Fibroblast of skin of right quadriceps (primary cell): ENCODE measurements at regions not wholly inside any gene's neighbourhood (a gene's known extent, or its start where the extent isn't known, plus 50 kb on each side); places are given as distances from the start of the nearest gene placed in this dataset.

Experiments
- DNase-seq: peaks from one replicate; pipeline ENCODE4 v3.0.0-alpha.2; 2013

DNA sequence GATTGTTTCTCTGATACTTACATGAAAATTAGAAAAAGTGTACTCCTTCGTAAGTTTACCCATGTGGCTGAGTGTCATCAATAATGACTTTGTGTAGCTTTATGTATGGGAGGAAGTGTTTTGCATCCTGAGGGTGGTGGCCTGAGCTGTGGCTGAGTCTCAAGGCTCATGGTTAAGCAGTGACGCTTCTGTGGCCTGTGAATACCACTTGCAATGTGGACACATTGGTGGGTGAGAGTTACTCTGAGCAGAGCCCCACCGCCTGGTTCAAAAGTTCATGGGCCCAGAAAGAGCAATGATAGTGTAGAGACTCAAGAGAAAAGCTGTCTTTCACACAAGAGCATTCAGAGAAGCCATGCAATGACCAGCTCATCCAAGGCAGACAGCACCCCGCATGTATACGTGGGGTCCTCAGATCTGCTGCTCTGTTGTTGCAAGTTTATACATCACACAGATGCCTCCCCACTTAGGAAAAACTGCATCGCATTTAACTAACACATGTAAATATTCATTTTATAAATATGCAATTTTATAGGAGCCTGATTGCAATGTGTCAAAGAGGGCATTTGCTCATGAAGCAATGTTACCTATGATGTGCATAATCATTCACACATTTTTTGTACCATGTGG is 55.1 kb upstream of the FRMD6 start:
- DNase-seq = no peak

DNA sequence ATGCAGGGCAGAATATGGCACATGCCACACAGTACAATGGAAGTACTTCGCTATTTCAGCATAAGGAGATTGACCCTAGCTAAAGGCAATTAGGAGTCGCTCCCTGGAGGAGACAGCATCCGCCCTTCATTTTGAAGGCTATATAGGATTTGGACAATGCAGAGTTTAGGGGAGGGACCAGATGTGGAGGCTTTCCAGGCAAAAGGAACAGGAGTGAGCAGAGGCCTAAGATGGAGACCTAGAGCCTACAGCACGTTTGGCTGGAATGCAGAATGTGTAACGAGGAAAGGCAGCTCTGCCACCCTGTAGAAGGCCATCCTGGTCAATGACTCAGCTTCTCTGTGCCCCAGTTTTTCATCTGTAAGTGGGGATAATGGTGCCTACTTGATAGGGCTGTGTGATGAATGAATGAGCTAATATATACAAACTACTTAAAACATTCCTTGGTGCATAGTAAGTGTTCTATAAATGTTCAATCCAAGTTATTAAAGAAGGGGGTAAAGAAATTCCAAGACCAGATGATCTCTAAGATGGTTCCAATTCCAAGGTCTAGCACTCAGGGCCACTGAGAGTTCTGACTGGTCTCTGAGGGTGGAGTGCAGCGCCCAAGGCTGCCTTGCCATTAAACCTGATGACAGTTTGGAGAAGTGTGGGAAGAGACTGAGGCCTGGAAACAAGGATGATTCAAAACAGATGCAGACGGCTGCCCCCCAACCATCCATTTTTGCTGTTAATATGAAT is 54.3 kb upstream of the FRMD6 start:
- peak; percentile 99 for DNase-seq

DNA sequence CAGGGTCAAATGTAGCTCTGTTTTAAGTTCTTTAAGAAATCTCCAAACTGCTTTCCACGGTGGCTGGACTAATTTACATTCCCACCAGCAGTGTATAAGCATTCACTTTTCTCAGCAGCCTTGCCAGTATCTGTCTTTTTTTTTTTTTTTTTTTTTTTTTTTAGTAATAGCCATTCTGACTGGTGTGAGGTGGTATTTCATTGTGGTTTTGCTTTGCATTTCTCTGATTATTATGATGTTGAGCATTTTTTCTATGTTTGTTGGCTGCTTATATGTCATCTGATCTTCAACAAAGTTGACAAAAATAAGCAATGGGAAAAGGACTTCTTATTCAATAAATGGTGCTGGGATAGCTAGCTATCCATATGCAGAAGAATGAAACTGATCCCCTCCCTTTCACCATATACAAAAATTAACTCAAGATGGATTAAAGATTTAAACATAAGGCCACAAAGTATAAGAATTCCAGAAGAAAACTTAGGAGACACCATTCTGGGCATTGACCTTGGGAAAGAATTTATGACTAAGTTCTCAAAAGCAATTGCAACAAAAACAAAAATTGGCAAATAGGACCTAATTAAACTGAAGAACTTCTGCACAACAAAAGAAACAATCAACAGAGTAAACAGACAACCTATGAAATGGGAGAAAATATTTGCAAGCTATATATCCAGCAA is 52.6 kb upstream of the FRMD6 start:
- DNase-seq = peak; percentile 92

DNA sequence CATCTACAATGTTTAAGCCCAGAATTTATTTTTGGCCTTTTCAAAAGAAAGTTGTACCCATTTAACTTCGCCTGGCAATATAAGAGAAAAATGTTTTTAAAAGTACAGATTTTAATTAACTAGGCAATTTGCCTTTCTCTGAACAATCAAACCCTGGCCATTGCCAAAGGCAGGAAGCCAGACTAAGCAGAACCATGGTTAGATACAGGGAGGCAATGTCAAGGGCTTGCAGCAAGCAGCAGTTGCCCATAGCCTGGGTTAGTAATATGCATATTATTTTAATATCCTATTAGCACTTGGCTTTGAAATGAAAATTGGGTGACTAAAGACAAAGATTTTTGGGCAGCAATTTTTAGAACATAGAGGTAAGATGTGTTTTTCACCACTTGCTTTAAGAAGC is 51.1 kb upstream of the FRMD6 start:
- no peak for DNase-seq
